ENCODE measurements at regions not wholly inside any gene's neighbourhood (a gene's known extent, or its start where the extent isn't known, plus 50 kb on each side); places are given as distances from the start of the nearest gene placed in this dataset.
"Not testable (repeated sequence)": the region's sequence is repeated elsewhere in the genome, so short reads cannot be mapped to it uniquely, and the experiment has no call there.

GRCh38 chr11:24373516-24373915 lies 123.3 kb upstream of the LUZP2 start:
- H3K27ac ChIP-seq = no peak overlapping the region
- DNase-seq (ENCODE audit: low read depth, low spot score) = no peak

GRCh38 chr11:24375351-24375750 lies 121.5 kb upstream of the LUZP2 start:
- H3K27ac ChIP-seq = no peak overlapping the region
- no peak for DNase-seq (ENCODE audit: low read depth, low spot score)

GRCh38 chr11:24375931-24376330 lies 120.9 kb upstream of the LUZP2 start:
- no peak for DNase-seq (ENCODE audit: low read depth, low spot score)
- H3K27ac ChIP-seq = no peak overlapping the region

- no peak for DNase-seq (ENCODE audit: low read depth, low spot score)
- no peak overlapping the region for H3K27ac ChIP-seq
These were observed 113.7 kb upstream of the LUZP2 start for GRCh38 chr11:24383137-24383536.

- H3K27ac ChIP-seq = no peak overlapping the region
- no peak for DNase-seq (ENCODE audit: low read depth, low spot score)
These were observed 112.6 kb upstream of the LUZP2 start for GRCh38 chr11:24384240-24384639.

GRCh38 chr11:24386546-24387397 lies 110.1 kb upstream of the LUZP2 start:
- no peak for DNase-seq (ENCODE audit: low read depth, low spot score)
- no peak overlapping the region for H3K27ac ChIP-seq

- no peak for DNase-seq (ENCODE audit: low read depth, low spot score)
- no peak overlapping the region for H3K27ac ChIP-seq
These were observed 107.3 kb upstream of the LUZP2 start for GRCh38 chr11:24389575-24389974.

- DNase-seq (ENCODE audit: low read depth, low spot score) = no peak
These were observed 106.8 kb upstream of the LUZP2 start for GRCh38 chr11:24390016-24390415.

GRCh38 chr11:24390762-24391161 lies 106.1 kb upstream of the LUZP2 start:
- no peak for DNase-seq (ENCODE audit: low read depth, low spot score)
- H3K27ac ChIP-seq = no peak overlapping the region

More at GRCh38 chr11:24390016-24390415, 106.8 kb upstream of the LUZP2 start:
- no peak overlapping the region for H3K27ac ChIP-seq

GRCh38 chr11:24391167-24391566 lies 105.7 kb upstream of the LUZP2 start:
- DNase-seq (ENCODE audit: low read depth, low spot score) = peak; percentile 2
- no peak overlapping the region for H3K27ac ChIP-seq

- no peak for DNase-seq (ENCODE audit: low read depth, low spot score)
- no peak overlapping the region for H3K27ac ChIP-seq
These were observed 96.7 kb upstream of the LUZP2 start for GRCh38 chr11:24400059-24400665.

GRCh38 chr11:24406389-24406788 lies 90.5 kb upstream of the LUZP2 start:
- DNase-seq (ENCODE audit: low read depth, low spot score) = no peak

GRCh38 chr11:24406980-24407379 lies 89.9 kb upstream of the LUZP2 start:
- DNase-seq (ENCODE audit: low read depth, low spot score) = no peak
- H3K27ac ChIP-seq = no peak overlapping the region

More at GRCh38 chr11:24406389-24406788, 90.5 kb upstream of the LUZP2 start:
- H3K27ac ChIP-seq = no peak overlapping the region

- DNase-seq (ENCODE audit: low read depth, low spot score) = no peak
- H3K27ac ChIP-seq = no peak overlapping the region
These were observed 89.1 kb upstream of the LUZP2 start for GRCh38 chr11:24407733-24408132.

GRCh38 chr11:24408202-24408601 lies 88.7 kb upstream of the LUZP2 start:
- H3K27ac ChIP-seq = no peak overlapping the region
- DNase-seq (ENCODE audit: low read depth, low spot score) = no peak

GRCh38 chr11:24411791-24412190 lies 85.1 kb upstream of the LUZP2 start:
- no peak for DNase-seq (ENCODE audit: low read depth, low spot score)
- no peak overlapping the region for H3K27ac ChIP-seq

GRCh38 chr11:24412722-24413121 lies 84.1 kb upstream of the LUZP2 start:
- DNase-seq (ENCODE audit: low read depth, low spot score) = no peak
- no peak overlapping the region for H3K27ac ChIP-seq

- H3K27ac ChIP-seq = no peak overlapping the region
- no peak for DNase-seq (ENCODE audit: low read depth, low spot score)
These were observed 83.5 kb upstream of the LUZP2 start for GRCh38 chr11:24413391-24413790.

- H3K27ac ChIP-seq; DNase-seq (ENCODE audit: low read depth, low spot score): not testable (repeated sequence)
These were observed 80.8 kb upstream of the LUZP2 start for GRCh38 chr11:24415955-24416636.

GRCh38 chr11:24421766-24422165 lies 75.1 kb upstream of the LUZP2 start:
- no peak overlapping the region for H3K27ac ChIP-seq
- no peak for DNase-seq (ENCODE audit: low read depth, low spot score)

- no peak for DNase-seq (ENCODE audit: low read depth, low spot score)
- H3K27ac ChIP-seq = no peak overlapping the region
These were observed 74.5 kb upstream of the LUZP2 start for GRCh38 chr11:24422376-24422775.

Data from epithelial cell of prostate (primary cell).